ENCODE measurements at regions not wholly inside any gene's neighbourhood (a gene's known extent, or its start where the extent isn't known, plus 50 kb on each side); places are given as distances from the start of the nearest gene placed in this dataset.
A peak's percentile ranks its signal among the peaks of the same experiment; 100 is the strongest.

- Histone ChIP-seq H3K27ac (no peak overlapping the region), H3K27me3 (no peaks in the 10 kb centered on the region), H3K4me3 (no peak overlapping the region), H3K4me1 (no peaks in the 10 kb centered on the region), H3K36me3 (no peaks in the 10 kb centered on the region), H3K9me3 (no peaks in the 10 kb centered on the region)
- no peak for TF ChIP-seq CTCF (IDR thresholded peaks at IDR 0.05)
- DNase-seq (no peak), ATAC-seq (no peak)
- intact Hi-C loops (cut with DNase I), result no loop called here
Observed at GRCh38 chr18:8979258-8979988, 123.1 kb upstream of the NDUFV2 start.

- Histone ChIP-seq H3K4me3 (no peak overlapping the region), H3K36me3 (no peaks in the 10 kb centered on the region), H3K4me1 (no peaks in the 10 kb centered on the region), H3K27ac (no peak overlapping the region), H3K9me3 (no peaks in the 10 kb centered on the region), H3K27me3 (no peaks in the 10 kb centered on the region)
- intact Hi-C loops (cut with DNase I), result loop anchor here in 1 of 2 donors (5.0 kb wide), 1 partner anchor 278 kb away; no protein-coding TSS in a partner anchor
- no peak for DNase-seq
- TF ChIP-seq CTCF (IDR thresholded peaks at IDR 0.05), result no peak
- ATAC-seq, result no peak
Observed at GRCh38 chr18:8980496-8980895, 122.0 kb upstream of the NDUFV2 start.

GRCh38 chr18:8980918-8981317 lies 121.6 kb upstream of the NDUFV2 start:
- H3K9me3 ChIP-seq, result no peaks in the 10 kb centered on the region
- H3K27ac ChIP-seq, result no peak overlapping the region
- H3K4me3 ChIP-seq, result no peak overlapping the region
- DNase-seq (no peak), ATAC-seq (no peak)
- H3K36me3 ChIP-seq, result no peaks in the 10 kb centered on the region
- intact Hi-C loops (cut with DNase I), result loop anchor here in 1 of 2 donors (5.0 kb wide), 1 partner anchor 279 kb away; no protein-coding TSS in a partner anchor
- H3K27me3 ChIP-seq, result no peaks in the 10 kb centered on the region
- TF ChIP-seq CTCF (IDR thresholded peaks at IDR 0.05), result no peak
- no peaks in the 10 kb centered on the region for H3K4me1 ChIP-seq

GRCh38 chr18:8982416-8983183 lies 119.9 kb upstream of the NDUFV2 start:
- H3K27me3 ChIP-seq, result no peaks in the 10 kb centered on the region

More at GRCh38 chr18:8982416-8983183, 119.9 kb upstream of the NDUFV2 start:
- no peaks in the 10 kb centered on the region for H3K9me3 ChIP-seq
- TF ChIP-seq CTCF (IDR thresholded peaks at IDR 0.05), result peak in 1 of 2 donors; percentile 21
- DNase-seq, result peak in 1 of 4 donors; percentile 36
- intact Hi-C loops (cut with DNase I), result loop anchor here in 1 of 2 donors (5.0 kb wide), 1 partner anchor 280 kb away; no protein-coding TSS in a partner anchor
- H3K27ac ChIP-seq, result no peak overlapping the region
- ATAC-seq, result peak; percentile 92
- H3K4me3 ChIP-seq, result no peak overlapping the region
- H3K4me1 ChIP-seq, result no peaks in the 10 kb centered on the region
- H3K36me3 ChIP-seq, result no peaks in the 10 kb centered on the region
